NCI-H774 (cell line): ENCODE measurements at regions not wholly inside any gene's neighbourhood (a gene's known extent, or its start where the extent isn't known, plus 50 kb on each side); places are given as distances from the start of the nearest gene placed in this dataset.

Experiments used
- DNase-seq: peaks from one replicate; lab custom pipeline; 2025; lab: John Stamatoyannopoulos, UW

GRCh38 chr5:175107865-175108264 lies 336.1 kb downstream of the DRD1 start:
- DNase-seq, result no peak

- no peak for DNase-seq
These were observed 336.9 kb downstream of the DRD1 start for GRCh38 chr5:175107028-175107588.

DNA sequence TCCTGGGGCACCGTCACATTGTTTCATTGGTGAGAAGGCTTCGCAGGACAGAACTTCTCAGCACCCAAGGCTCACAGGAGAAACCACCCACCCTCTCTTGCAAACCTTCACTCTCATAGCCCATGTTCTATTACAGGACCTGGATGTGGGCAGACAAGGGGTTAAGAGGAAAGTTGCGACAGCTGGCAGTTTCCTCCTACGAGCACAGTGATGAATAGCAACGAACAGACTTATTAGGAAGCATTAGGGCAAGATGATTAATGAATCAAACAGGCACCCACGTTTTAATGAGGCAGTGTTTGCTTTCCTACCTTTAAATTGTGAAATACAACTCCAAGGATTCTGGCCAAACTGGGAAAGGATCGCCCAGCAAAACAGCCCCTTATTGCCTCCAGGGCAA lies 339.3 kb downstream of the DRD1 start:
- peak; percentile 14 for DNase-seq

GRCh38 chr5:175103746-175104145 lies 340.2 kb downstream of the DRD1 start:
- no peak for DNase-seq

DNA sequence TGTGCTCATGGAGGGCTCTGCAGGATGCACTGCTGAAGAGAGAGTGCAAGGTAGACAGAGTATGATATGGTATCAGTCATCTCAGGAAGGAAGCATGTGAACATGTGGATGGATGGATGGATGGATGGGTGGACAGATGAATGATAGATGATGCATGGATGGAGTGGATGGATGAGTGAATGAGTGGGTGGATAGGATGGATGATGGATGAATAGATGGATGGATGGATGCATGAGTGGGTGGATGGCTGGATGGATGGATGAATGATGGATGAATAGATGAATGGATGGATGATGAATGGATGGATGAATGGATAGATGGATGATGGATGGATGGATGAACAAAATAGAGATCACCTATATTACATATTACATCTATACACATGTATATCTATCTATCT lies 341.3 kb downstream of the DRD1 start:
- no peak for DNase-seq

DNA sequence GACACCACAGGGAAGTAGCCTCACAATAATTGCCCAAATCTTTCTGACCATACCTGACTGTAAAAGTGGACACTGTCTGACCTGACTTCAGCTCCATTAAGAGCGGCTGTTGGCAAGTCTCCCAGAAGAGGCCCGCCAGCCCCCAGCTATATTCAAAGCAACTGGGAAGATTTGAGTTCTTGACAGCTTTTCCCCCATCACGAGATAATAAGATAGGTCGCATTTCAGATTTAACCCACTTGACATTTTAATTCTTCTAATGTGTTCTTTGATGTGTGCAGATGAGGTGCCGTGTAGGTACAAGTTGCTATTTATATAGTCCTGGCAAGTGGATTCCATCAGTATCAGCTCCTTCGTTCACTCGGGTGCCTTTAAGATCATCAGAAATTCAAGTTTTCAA lies 345.7 kb downstream of the DRD1 start:
- DNase-seq, result no peak

GRCh38 chr5:175096469-175097165 lies 347.4 kb downstream of the DRD1 start:
- DNase-seq, result no peak

GRCh38 chr5:175094461-175094860 lies 349.5 kb downstream of the DRD1 start:
- no peak for DNase-seq

- no peak for DNase-seq
These were observed 351.3 kb downstream of the DRD1 start for GRCh38 chr5:175092691-175093090.

DNA sequence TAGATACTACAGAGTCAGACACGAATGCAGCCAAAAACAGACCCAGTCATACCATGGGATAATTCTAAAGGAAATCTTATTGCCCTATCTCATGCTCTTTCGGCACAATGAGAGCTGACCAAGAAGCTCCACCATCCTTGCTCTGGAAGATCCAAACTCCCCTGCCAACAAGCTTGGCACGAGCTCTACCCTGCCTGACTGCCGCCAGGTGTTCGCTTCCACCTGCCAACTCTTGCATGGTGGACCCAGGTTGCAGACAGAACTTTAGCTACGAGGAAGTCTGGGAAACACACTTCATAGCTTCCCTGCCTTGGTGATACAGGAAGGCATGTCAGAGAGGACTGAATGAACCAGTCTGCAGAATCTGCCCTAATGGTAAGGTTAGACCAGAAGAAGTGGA lies 355.0 kb downstream of the DRD1 start:
- no peak for DNase-seq

DNA sequence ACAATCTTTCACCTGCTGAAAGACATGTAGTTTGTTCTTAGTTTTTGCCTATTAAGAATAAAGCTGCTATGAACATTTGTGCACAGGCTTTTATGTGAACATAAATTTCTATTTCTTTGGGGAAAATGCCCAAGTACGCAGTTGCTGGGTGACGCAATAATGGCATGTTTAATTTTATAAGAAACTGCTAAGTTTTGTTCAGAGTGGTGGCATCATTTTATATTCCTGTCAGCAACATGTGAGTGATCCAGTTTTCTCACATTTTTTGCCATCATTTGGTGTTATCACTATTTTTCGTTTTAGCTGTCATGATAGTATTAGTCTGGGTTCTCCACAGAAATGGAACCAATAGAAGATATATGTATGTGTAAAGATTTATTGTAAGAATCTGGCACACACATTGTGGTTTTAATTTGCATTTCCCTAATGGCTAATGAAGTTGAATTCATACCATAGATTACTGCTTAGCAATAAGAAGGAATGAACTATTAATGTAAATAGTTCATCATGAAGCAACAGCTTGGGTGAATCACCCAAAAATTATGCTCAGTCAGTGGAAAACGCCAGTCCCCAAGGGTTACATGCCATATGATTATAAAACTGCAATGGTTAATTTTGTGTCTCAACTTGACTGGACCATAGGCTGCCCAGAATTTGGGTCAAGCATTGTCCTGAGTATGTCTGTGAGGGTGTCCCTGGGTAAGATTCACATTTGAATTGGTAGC lies 358.6 kb downstream of the MSX2 start:
- no peak for DNase-seq

- DNase-seq, result no peak
These were observed 358.0 kb downstream of the MSX2 start for GRCh38 chr5:175082346-175082745.

DNA sequence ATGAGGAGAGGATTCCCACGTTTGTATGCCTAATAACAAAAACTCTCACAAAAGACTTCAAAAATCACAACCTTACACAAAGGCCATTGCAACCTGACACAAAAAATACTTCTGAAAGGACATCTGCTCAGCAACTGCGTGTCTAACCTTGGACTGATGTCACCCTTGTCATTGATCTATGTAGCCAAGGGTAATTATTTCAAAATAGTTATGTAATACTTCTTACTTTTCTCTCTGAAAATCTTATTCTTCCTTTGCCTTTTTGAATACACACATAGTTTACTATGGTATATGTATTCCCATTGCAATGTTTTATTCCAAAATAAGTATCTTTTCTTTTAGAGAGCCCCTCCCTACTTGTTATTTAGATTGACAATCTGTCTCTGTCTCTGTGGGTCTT lies 355.3 kb downstream of the MSX2 start:
- no peak for DNase-seq

GRCh38 chr5:175070283-175070682 lies 345.9 kb downstream of the MSX2 start:
- DNase-seq, result no peak

- no peak for DNase-seq
These were observed 335.9 kb downstream of the MSX2 start for GRCh38 chr5:175060257-175060656.

GRCh38 chr5:175059687-175060211 lies 335.4 kb downstream of the MSX2 start:
- DNase-seq, result peak; percentile 52

GRCh38 chr5:175056831-175057230 lies 332.4 kb downstream of the MSX2 start:
- DNase-seq, result no peak

GRCh38 chr5:175054243-175054642 lies 329.9 kb downstream of the MSX2 start:
- DNase-seq, result no peak

DNA sequence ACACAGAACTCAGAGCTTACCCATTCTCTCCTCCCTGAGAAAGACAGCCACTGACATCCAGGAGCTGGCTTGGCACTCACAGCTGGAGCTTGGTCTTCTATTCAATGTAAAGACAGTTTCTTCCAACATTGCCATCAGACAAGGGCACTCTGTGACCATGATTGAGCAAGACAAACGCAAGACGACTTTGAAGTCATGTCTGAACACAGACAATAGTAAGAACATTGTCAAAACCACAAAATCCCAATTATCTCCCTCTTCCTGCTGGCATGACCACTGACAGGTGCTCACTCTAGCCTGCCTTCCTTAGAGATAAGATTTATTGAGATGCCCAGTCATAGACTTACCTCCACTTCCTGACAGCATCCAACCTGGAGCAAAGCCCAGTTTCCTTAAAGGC lies 328.0 kb downstream of the MSX2 start:
- no peak for DNase-seq

GRCh38 chr5:175047048-175047447 lies 322.7 kb downstream of the MSX2 start:
- no peak for DNase-seq

- DNase-seq, result no peak
These were observed 321.4 kb downstream of the MSX2 start for GRCh38 chr5:175045820-175046219.

GRCh38 chr5:175037820-175038219 lies 313.4 kb downstream of the MSX2 start:
- DNase-seq, result no peak

GRCh38 chr5:175035882-175036533 lies 311.6 kb downstream of the MSX2 start:
- no peak for DNase-seq
